DMS79 (cell line): ENCODE measurements at regions not wholly inside any gene's neighbourhood (a gene's known extent, or its start where the extent isn't known, plus 50 kb on each side); places are given as distances from the start of the nearest gene placed in this dataset.

ENCODE experiments used
- DNase-seq: peaks from one replicate; lab custom pipeline; 2025; lab: John Stamatoyannopoulos, UW

DNA sequence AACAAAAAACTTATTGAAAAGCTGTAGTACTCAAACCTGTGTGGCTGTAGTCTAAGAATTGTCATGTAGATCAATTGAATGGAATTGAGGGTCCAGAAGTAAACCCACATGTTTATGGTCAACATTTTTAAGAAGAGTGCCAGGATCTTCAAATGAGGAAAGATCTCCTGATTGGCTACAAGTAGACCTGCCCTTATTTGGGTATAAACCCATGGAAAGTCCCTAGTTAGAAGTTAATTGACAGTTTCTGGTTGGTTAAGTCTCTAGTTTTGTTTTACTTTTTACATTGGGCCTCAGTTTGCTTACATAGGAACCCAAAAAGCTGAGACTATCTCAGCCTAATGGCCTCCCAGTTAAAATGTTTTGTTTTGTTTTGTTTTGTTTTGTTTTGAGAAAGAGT, 91.9 kb upstream of the RESF1 start:
- no peak for DNase-seq

DNA sequence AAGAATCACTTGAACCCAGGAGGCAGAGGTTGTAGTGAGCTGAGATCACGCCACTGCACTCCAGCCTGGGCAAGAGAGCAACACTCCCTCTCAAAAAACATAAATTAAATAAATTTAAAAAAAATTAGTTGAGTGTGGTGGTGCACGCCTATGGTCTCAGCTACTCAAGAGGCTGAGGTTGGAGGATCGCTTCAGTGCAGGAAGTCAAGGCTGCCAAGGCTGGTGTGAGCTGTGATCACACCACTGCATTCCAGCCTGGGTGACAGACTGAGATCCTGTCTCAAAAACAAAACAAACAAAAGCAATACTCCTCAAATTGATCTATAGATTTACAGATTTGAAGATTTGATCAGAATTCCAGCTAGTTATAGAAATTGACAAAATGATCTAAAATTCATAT, 92.7 kb upstream of the RESF1 start:
- no peak for DNase-seq

DNA sequence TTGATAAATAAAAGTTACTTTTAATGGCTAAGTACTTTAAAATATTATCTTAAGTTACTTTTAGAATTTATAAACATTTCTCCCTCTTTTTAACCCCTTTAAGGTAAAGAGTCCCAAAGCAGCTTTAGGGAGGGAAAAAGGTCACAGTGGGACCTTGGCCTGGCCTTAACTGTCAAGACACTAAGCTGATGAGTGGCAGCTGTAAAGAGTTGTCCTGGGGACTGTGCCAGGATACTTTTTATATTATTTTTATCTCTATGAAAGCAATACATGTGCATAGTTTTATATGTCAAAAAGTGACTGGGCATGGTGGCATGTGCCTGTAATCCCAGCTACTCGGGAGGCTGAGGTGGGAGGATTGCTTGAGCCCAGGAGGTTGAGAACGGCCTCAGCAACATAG, 94.2 kb upstream of the RESF1 start:
- no peak for DNase-seq

GRCh38 chr12:31861360-31861759, 97.9 kb upstream of the RESF1 start:
- DNase-seq: no peak

DNA sequence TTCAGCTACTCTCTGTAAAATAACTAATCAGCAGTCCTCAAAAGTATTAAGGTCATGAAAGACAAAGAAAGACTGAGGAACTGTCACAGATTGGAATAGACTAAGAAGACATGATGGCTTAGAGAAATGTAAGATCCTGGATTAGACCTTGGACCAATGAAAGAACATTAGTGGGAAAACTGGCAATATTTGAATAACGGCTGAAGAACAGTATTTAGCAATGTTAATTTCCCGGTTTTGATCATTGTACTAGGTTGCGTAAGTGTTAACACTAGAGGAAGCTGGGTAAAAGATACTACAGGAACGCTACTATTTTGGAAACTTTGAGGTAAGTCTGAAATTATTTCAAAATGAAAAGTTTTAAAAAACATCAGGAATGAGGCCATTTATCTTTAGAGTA, 98.8 kb upstream of the RESF1 start:
- no peak for DNase-seq

DNA sequence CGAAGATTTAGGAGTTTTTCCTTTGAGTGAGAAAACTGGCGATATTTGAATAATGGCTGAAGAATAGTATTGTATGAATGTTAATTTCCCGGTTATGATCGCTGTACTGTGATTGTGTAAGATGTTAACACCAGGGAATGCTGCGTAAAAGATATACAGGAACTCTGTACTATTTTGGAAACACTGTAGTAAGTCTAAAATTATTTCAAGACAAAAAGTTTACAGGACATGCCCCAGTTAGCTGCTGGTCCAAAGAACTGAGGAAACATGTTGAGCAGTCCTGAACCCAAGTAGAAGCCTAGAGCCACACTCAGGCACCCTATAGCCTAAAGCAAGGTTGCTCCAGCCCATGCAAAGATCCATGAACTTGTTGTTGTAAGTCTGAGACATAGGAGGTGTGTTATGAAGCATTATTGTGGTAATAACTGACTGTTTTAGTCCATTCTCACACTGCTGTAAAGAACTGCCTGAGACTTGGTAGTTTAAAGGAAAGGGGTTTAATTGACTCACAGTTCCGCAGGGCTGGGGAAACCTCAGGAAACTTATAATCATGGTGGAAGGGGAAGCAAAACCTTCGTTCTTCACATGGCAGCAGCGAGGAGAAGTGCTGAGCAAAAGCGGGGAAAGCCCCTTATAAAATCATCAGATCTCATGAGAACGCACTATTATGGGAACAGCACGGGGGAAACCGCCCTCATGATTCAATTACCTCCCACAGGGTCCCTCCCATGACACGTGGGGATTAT, 99.8 kb upstream of the RESF1 start:
- no peak for DNase-seq

GRCh38 chr12:31855427-31855826, 103.8 kb upstream of the RESF1 start:
- DNase-seq: no peak

DNA sequence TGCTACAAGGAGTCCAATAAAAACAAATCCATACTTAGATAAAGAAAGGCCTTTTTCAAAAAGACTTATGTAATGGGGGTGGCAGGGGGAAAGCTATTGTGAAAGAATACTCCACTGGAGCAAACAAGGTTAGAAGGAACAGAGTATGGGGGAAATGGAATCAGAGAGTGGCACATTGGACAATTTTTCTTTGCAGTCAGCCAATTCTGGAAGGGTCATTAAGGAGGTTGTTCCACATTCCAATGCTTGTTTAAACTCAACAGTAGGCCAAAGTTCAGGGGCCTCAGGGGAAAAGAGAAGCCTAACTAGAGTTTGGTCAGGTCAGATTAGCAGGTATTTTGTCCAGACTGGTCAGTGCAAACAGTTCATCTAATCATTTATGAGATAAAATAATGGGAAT, 105.2 kb upstream of the RESF1 start:
- DNase-seq: no peak

- DNase-seq: no peak
These were observed 105.7 kb upstream of the RESF1 start for GRCh38 chr12:31853520-31853919.

DNA sequence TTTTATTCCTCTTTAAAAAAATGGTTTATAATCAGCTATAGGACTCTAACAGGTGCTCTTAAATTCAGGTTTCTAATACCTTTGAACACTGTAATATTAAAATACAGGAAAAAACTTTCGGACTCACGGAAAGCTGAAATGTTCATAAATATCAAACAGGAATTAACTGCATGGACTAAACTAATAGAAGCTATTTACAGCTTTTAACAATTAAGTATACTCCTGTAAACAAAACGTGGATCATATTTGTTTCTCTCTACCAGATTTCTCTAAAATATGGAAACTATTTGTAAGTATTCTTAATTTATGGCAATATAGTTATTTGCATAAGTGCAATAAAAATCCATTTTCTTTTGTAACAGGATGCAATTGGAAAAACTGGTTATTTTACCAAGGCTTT, 108.9 kb upstream of the RESF1 start:
- no peak for DNase-seq

GRCh38 chr12:31849090-31849687, 110.0 kb upstream of the RESF1 start:
- DNase-seq: no peak

DNA sequence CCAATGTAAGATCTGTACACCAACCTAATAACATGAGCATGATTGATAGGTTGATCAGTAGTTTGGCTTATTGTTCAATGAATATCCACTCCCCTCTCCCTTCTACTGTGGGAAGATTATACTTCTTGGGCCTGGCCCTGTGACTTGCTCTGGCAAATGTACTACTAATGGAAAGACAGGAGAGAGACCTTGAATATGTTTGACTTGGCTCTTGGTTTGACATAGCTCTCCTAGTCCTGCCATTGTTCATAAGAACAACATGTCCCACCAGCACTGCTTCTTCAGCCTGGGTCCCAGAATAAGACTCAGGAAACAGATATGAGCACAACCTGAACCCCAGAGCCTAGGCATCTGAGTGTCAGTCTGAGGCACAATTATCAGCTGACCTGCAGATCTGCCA, 112.8 kb upstream of the RESF1 start:
- no peak for DNase-seq

DNA sequence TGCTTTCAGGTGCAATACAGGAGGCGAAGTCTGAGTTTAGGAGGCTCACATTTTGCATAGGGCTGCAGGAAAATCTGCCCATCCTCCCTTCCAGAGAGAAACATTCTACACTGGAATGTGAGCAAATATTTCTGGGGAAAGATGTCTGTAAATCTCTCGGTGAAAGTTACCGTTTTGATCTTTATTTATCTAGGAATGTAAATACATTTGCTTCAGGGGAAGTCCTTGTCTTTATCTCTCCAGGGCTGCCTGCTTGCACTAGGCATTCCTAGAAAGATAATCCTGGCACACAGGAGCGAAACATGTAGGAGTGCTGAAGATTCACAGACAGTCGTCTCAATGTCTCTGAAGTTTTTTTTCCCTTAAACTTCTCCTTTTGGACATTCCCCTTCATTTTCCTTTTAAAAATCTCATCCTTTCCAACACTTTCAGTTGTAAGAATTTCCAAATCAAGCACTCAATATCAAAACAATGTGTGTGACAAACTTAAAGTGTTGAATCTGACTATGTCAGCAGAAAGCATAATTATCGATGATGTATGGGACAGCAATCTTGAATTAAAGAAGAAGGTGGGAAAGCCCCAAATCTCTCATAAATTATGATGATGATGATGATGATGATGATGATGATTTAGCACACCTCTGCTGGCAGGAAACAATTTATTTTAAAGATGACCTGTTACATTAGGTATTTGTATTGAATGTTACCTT, 113.4 kb upstream of the RESF1 start:
- DNase-seq: no peak

GRCh38 chr12:31843398-31844095, 114.7 kb upstream of the AMN1 start:
- no peak for DNase-seq

GRCh38 chr12:31837913-31838312, 109.1 kb upstream of the AMN1 start:
- no peak for DNase-seq

- DNase-seq: no peak
These were observed 106.6 kb upstream of the AMN1 start for GRCh38 chr12:31835276-31835882.

- DNase-seq: no peak
These were observed 105.3 kb upstream of the AMN1 start for GRCh38 chr12:31834150-31834549.

DNA sequence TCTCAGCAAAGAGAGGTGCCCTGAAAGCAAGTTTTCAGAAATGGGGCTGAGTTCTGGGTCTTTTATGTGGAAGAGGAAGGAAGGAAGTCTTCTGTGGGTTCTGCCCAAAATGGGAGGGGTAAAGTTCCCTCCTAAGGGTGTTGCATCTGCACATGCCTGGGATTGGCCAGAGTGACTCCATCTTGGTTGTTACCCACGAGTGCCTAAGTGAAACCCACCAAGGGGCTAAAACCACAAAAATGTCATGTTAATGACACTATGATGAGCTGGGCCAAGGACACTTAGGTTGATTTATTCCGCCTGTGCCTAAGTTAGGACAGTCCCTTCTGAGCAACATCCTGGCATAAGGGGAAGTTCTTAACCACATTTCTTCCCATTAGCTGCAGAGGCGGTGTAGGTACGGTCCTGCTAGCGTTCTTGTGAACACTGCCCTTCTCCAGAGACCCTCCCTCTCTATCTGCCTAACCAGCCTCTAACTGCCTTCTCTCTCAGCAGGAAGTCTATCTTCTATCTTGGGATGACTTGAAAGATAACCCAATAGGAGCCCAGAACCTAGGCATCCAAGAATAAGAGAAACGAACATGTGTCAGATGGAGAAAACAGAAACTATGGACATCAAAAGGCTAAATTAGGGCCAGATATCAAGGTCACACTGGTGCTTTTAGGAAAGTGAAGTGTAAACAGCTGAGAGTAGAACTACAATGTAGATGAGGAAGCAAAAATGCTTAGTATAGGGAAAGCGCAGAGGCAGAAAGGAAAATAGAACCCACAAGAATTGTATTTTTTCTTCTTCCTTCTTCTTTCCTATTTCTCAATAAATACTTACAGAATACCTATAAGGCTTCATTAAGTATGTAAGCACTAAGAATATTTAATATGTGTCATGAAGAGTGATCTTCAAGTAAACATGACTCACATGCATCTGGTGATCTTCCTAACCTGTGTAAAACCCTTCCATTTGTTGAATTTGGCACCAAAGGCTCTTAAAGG, 104.2 kb upstream of the AMN1 start:
- DNase-seq: no peak

GRCh38 chr12:31828071-31828470, 99.2 kb upstream of the AMN1 start:
- DNase-seq: no peak

GRCh38 chr12:31822761-31823160, 93.9 kb upstream of the AMN1 start:
- DNase-seq: no peak

DNA sequence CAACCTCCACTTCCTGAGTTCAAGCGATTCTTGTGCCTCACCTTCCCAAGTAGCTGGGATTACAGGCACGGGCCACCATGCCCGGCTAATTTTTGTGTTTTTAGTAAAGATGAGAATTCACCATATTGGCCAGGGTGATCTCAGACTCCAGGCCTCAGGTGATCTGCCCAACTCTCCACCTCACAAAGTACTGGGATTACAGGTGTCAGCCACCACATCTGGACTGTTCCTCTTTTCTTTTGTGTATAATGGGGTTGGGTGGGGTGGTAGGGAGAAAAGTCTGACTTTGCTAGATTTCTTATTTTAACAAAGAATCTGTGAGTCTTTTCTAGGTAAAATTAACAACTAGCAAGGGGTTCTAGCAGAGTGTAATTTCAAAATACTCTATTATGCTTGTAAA, 92.7 kb upstream of the AMN1 start:
- DNase-seq: no peak
